AG04449 (cell line): ENCODE measurements at regions not wholly inside any gene's neighbourhood (a gene's known extent, or its start where the extent isn't known, plus 50 kb on each side); places are given as distances from the start of the nearest gene placed in this dataset.

Experiments
- CTCF ChIA-PET: fragments of 350-600 bp; formaldehyde crosslinking; extraction: SDS; loops from one replicate; lab custom pipeline; 2021; ENCODE audit warnings: antibody characterized with exemption; lab: Yijun Ruan, JAX
- POLR2A ChIA-PET: fragments of 400-600, 350-600 bp; formaldehyde crosslinking; extraction: SDS; loops from one replicate; lab custom pipeline; 2020; ENCODE audit warnings: antibody characterized with exemption, inconsistent platforms; lab: Yijun Ruan, JAX
- DNase-seq: peaks from one replicate; pipeline ENCODE4 v3.0.0-alpha.2; 2010; ENCODE audit warnings: low read depth, low spot score
- H3K4me3 ChIP-seq: 2 replicates; pipeline ENCODE4 v1.5.1; 2011; ENCODE audit warnings: low read depth, mild to moderate bottlenecking, control low read depth, low read length
- TF ChIP-seq, protein P1 (sequence below): IDR thresholded peaks from one replicate; pipeline ENCODE4 v1.5.1; 2011; ENCODE audit warnings: mild to moderate bottlenecking, moderate library complexity, low read length, control low read depth, inconsistent platforms; ENCODE audit not compliant: insufficient read depth; ENCODE audit errors: missing control alignments

DNA sequence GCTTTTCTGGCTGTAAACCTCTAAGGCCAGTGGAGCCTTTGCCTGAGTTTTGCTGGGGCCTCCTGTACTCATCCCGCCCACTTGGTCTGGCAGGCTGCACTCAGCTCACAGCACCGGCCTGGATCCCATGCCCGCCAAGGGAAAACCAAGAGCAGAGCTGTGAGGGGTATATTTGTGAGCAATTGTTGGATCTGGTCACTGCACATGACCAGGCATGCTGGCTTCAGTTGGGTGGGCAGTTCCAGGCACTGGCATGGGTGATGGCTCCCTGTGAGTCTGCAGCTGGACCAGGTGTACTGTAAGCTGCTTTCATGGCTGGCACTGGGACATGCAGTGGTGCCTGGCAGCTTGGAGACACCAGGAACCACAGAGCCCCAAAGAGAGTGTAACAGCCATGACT lies 563.1 kb upstream of the RGS18 start:
- ChIA-PET CTCF (no interaction called here), POLR2A (no interaction called here)
- H3K4me3 ChIP-seq = no peak overlapping the region
- DNase-seq = no peak
- TF ChIP-seq, protein P1, sequence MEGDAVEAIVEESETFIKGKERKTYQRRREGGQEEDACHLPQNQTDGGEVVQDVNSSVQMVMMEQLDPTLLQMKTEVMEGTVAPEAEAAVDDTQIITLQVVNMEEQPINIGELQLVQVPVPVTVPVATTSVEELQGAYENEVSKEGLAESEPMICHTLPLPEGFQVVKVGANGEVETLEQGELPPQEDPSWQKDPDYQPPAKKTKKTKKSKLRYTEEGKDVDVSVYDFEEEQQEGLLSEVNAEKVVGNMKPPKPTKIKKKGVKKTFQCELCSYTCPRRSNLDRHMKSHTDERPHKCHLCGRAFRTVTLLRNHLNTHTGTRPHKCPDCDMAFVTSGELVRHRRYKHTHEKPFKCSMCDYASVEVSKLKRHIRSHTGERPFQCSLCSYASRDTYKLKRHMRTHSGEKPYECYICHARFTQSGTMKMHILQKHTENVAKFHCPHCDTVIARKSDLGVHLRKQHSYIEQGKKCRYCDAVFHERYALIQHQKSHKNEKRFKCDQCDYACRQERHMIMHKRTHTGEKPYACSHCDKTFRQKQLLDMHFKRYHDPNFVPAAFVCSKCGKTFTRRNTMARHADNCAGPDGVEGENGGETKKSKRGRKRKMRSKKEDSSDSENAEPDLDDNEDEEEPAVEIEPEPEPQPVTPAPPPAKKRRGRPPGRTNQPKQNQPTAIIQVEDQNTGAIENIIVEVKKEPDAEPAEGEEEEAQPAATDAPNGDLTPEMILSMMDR = no peak

- ChIA-PET POLR2A (no interaction called here), CTCF (no interaction called here)
- H3K4me3 ChIP-seq = no peak overlapping the region
- no peak for DNase-seq
- TF ChIP-seq, protein P1 = no peak
These were observed 549.9 kb upstream of the RGS18 start for GRCh38 chr1:191608367-191608766.

DNA sequence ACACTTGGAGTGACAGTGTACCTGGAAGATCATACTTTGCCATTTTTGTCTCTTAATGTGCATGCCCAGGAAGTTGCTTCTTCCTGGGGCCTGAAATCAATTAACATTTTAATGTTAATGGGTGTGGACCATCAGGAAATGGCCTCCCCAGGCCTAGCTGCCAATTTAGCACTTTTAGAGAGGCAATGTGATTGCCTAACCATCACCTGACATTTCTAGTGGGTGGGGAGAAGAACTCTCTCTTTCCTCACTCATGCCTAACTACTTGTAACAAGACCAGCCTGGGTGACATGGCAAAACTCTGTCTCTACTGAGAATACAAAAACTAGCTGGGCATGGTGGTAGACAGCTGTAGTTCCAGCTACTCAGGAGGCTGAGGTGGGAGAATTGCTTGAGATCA lies 549.0 kb upstream of the RGS18 start:
- CTCF ChIA-PET = no interaction called here
- POLR2A ChIA-PET = no interaction called here
- no peak for DNase-seq

GRCh38 chr1:191615101-191615821 lies 543.0 kb upstream of the RGS18 start:
- TF ChIP-seq, protein P1 = no peak
- ChIA-PET CTCF (no interaction called here), POLR2A (no interaction called here)
- DNase-seq = no peak
- H3K4me3 ChIP-seq = no peak overlapping the region

More for the DNA sequence above, 549.0 kb upstream of the RGS18 start:
- TF ChIP-seq, protein P1 = no peak
- H3K4me3 ChIP-seq = no peak overlapping the region

DNA sequence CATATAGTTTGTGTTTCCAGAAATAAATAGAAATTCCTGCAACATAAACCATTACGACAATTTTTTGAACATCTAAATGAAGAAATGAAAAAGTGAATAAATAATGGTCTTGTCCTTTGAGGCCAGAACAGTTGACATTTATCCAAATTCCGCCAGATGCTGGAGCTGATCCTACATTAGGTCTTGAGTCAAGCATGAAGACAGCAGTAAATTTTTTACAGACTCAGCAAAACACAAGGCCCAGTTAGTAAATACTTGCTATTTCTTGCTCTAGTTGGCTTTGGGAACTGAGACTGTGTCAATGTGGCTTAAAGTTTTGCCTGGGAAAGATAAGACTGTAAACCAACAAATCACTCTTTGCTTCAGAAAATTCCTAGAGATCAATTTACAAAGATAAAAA lies 540.1 kb upstream of the RGS18 start:
- POLR2A ChIA-PET = interaction anchor here (0.6 kb wide), 1 partner anchor 592 kb away, joined by 3 read pairs; no protein-coding TSS in a partner anchor
- DNase-seq = no peak
- TF ChIP-seq, protein P1 = no peak
- H3K4me3 ChIP-seq = no peak overlapping the region
- CTCF ChIA-PET = no interaction called here

DNA sequence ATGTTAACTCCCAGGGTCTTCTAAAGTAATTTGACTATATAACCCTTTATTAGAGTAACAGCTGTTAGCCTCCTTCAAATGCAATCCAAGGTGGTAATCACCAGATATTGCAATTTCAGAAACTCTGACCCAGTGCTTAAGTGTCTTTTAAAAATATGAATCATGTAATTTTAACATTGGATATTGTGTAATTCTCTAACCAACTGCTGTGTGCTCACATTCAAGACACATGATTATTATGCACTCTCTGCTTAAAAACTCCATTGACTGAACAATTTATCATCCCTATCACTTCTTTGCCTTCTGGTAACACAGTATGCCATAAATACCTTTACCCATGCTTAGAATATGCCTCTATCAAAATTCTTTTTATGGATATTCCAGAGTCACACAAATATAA lies 537.4 kb upstream of the RGS18 start:
- ChIA-PET POLR2A (no interaction called here), CTCF (no interaction called here)
- TF ChIP-seq, protein P1 = no peak
- no peak overlapping the region for H3K4me3 ChIP-seq
- DNase-seq = no peak
